ENCODE measurements at regions not wholly inside any gene's neighbourhood (a gene's known extent, or its start where the extent isn't known, plus 50 kb on each side); places are given as distances from the start of the nearest gene placed in this dataset.

DNA sequence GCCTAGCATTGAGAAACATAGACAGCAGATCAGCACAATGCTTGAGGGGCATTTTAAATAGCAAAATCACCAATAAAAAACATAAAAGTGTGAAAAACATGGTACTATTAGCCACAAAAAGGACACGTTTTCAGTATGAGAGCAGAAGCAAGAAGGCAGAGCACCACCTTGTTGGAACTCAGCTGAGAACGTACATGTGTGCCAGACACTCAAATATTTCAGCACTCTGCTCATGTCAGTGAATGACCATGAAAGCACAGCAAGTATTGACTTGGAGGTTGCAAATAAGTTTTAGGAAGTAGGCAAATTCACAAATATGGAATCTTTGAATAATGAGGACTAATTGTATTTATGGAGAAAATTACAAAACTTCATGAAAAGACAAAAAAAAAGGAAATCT, 193.4 kb upstream of the PKN2 start:
- TF ChIP-seq CTCF (conservative IDR thresholded peaks at IDR 0.05) (no peak), ZFX (IDR thresholded peaks at IDR 0.05) (no peak)

Measured in C4-2B (cell line).